HG02943 (cell line): ENCODE measurements at regions not wholly inside any gene's neighbourhood (a gene's known extent, or its start where the extent isn't known, plus 50 kb on each side); places are given as distances from the start of the nearest gene placed in this dataset.
"Not testable (repeated sequence)": the region's sequence is repeated elsewhere in the genome, so short reads cannot be mapped to it uniquely, and the experiment has no call there.

Experiments
- ATAC-seq: cut with Tn5 transposase; IDR thresholded peaks from one replicate; pipeline ENCODE4 v1.9.1; 2021; ENCODE audit warnings: mild to moderate bottlenecking, low read depth, moderate library complexity; ENCODE audit not compliant: unreplicated experiment

- no peak for ATAC-seq
Observed at GRCh38 chr2:52390651-52391050, 1358.7 kb upstream of the NRXN1 start.

DNA sequence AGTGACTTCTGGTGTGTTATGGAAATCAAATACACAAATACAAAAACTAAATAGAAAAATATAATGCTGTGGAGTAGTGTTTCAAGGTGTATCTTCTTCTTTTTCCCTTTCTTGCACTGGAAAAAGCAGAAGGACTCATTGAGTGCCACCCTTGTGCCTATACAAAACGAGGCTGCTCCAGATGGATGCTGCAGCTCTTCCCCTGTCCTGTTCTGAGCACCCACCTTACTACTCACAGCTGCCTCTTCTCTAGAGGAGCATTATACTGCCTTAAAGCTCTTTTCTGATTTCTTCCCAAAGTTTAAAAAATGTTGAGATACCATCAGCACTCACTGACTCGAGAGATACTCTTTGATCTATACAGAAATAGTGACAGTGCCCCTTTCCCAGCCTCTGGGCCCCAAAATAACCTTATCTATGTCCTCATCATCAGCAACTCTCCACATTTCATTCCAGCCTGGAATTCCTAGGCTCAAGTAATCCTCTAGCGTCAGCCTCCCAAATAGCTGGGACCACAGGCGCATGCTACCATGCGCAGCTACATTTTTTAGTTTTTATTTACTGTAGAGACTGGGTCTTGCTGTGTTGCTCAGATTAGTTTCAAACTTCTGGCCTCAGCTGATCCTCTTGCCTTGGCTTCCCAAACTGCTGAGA lies 1356.1 kb upstream of the NRXN1 start:
- ATAC-seq, result no peak

GRCh38 chr2:52386433-52387030 lies 1354.6 kb upstream of the NRXN1 start:
- no peak for ATAC-seq

DNA sequence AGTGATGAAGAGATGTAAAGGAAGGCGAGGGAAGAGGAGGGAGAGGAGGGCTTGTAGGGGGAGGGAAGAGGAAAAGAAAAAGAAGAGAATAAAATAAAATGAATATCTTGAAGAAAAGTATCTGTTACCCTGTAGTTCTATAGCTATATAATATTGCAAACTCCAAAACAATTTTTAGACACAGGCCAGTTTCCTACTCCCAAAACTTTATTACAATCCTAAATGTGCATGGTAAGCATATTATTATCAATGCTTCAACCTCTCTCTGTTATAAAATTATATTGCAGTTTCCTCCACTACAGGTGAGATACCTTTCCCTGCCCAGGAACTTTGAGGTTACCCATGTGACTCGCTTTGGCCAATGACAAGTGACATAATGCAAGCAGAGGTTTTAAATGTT lies 1351.6 kb upstream of the NRXN1 start:
- ATAC-seq, result no peak

GRCh38 chr2:52369178-52369577 lies 1337.2 kb upstream of the NRXN1 start:
- no peak for ATAC-seq

GRCh38 chr2:52368141-52368540 lies 1336.2 kb upstream of the NRXN1 start:
- ATAC-seq, result no peak

GRCh38 chr2:52365946-52366345 lies 1334.0 kb upstream of the NRXN1 start:
- ATAC-seq, result no peak

DNA sequence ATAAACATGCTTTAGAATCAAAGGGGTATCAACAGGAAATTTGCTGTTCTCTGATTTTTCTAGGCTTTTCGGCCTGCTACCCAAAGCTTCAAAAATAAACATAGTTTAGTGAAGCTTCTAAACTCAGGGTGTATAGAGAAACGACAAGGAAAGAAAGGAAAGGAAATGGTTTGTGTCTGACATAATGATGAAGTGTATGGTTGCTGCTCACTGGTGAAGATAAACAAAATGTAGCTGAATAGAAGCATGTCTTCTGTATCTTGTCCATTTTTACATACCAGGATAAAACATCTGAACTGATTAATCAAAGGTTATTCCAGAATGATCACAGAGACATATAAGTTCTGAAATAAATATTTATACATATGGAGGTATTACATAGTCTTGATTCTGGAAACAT lies 1324.6 kb upstream of the NRXN1 start:
- no peak for ATAC-seq

DNA sequence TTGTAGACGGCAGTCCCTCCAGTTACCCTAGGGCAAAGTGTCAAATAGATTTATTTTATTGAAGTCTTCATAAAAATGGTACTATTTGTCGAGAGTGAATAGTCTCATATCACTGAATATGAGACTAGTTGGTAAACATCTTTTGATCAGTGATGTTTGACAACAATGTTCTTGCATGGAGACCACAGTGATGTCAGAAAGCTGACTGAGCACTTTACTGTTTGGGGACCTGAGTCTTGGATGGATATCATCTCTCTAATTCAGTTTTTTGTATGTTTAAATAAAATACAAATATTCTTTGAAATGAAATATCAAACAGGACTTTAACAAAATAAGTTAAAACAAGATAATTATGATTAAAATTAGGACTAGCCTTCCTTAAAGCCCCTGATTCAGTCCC lies 1315.4 kb upstream of the NRXN1 start:
- ATAC-seq, result no peak

- ATAC-seq, result no peak
Observed at GRCh38 chr2:52345676-52346075, 1313.7 kb upstream of the NRXN1 start.

- no peak for ATAC-seq
Observed at GRCh38 chr2:52345082-52345481, 1313.2 kb upstream of the NRXN1 start.

GRCh38 chr2:52343706-52344266 lies 1311.9 kb upstream of the NRXN1 start:
- ATAC-seq, result no peak

- no peak for ATAC-seq
Observed at GRCh38 chr2:52343010-52343409, 1311.1 kb upstream of the NRXN1 start.

GRCh38 chr2:52342458-52342857 lies 1310.5 kb upstream of the NRXN1 start:
- no peak for ATAC-seq

DNA sequence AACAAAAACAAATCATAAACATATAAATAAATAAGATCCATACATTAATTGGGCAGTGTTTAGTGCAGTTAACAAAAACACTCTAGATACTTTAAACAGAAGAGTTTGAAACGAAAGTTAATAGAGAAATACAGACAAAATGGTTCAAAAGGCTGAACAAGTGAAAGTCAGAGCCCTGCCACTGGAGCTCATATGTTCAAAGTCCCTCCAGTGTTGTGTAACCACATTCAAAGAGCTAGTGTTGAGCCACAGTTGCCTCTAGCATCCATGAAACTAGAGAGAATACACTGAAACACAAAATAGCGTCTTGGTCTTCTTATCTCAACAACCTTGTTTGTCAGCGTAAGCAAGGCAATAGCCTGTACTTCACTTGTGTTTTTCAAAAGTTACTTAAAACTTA lies 1309.8 kb upstream of the NRXN1 start:
- no peak for ATAC-seq

DNA sequence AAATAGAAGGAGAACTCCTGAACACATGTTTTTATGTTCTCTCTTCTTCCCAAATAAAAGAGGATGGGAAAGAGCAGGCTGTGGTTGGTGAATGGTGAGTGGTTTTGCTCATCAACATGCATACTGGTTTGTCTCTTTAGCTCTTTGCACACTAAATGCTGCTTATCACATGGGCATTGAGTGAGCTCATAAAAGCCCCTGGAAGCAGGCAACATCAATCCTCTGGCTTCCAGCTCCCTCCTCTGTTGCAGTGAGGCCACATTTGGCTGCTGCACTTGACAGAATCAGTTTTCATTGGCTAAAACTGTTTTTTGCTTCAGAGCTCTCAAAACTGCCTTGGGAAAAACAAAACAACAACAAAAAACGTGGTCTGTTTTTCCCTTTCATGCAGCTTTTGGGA lies 1308.2 kb upstream of the NRXN1 start:
- ATAC-seq, result no peak

GRCh38 chr2:52337786-52338185 lies 1305.9 kb upstream of the NRXN1 start:
- not testable (repeated sequence) for ATAC-seq

DNA sequence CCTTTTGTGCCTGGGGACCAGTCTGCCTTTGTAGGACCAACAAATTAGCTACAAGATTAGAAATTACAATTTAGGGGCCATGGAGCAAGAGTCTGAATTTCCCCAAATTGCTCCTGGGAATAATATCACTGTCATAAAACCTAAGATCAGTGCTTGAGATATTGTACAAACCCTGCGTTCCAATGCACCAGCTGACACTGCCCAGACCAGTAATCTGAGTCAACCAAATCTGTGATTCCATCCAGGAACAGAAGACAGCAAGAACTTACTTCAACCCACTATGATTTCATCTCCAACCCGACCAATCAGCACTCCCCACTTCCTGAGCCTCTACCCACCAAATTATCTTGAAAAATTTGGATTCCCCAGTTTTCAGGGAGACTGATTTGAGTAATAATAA lies 1305.0 kb upstream of the NRXN1 start:
- no peak for ATAC-seq

- ATAC-seq, result no peak
Observed at GRCh38 chr2:52335727-52336126, 1303.8 kb upstream of the NRXN1 start.

- no peak for ATAC-seq
Observed at GRCh38 chr2:52334185-52334584, 1302.3 kb upstream of the NRXN1 start.

- ATAC-seq, result no peak
Observed at GRCh38 chr2:52327641-52328040, 1295.7 kb upstream of the NRXN1 start.

DNA sequence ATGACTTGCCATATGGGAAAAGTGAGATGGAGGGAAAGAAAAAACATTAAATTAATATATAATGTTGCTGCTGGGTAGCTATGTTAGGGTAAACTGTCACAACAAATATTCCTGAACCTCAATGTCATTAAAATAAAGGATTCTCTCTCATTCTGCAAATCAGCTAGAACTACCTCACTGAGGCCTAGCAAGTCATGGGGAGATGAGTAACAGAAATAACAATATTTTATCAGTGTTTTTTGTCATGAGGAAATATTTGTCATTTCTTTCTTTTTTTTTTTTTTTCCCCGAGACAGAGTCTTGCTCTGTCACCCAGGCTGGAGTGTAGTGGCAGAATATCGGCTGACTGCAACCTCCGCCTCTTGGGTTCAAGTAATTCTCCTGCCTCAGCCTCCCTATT lies 1282.3 kb upstream of the NRXN1 start:
- no peak for ATAC-seq
